Kidney epithelial cell (primary cell): ENCODE measurements at regions not wholly inside any gene's neighbourhood (a gene's known extent, or its start where the extent isn't known, plus 50 kb on each side); places are given as distances from the start of the nearest gene placed in this dataset.

ENCODE experiments used
- DNase-seq: peaks from one replicate; pipeline ENCODE4 v3.0.0-alpha.2; 2010; ENCODE audit warnings: low read depth
- H3K27me3 ChIP-seq: 2 replicates; pipeline ENCODE4 v1.6.0; 2011; ENCODE audit warnings: low read length; ENCODE audit not compliant: control insufficient read depth, insufficient read depth
- H3K36me3 ChIP-seq: 2 replicates; pipeline ENCODE4 v1.5.1; 2011; ENCODE audit warnings: low read length; ENCODE audit not compliant: control insufficient read depth, insufficient read depth
- H3K4me3 ChIP-seq: 2 replicates; pipeline ENCODE4 v1.5.1; 2011; ENCODE audit warnings: low read depth, mild to moderate bottlenecking, control low read depth, low read length
- CTCF ChIP-seq: IDR thresholded peaks from 2 replicates; pipeline ENCODE4 v1.5.1; 2011; ENCODE audit warnings: mild to moderate bottlenecking, moderate library complexity, low read length, control low read depth, inconsistent platforms; ENCODE audit not compliant: insufficient read depth, poor library complexity, severe bottlenecking

GRCh38 chr10:91006752-91007346, 86.0 kb upstream of the ANKRD1 start:
- TF ChIP-seq CTCF: no peak
- H3K27me3 ChIP-seq: no peaks in the 10 kb centered on the region
- H3K36me3 ChIP-seq: no peaks in the 10 kb centered on the region
- DNase-seq: no peak
- H3K4me3 ChIP-seq: no peak overlapping the region

GRCh38 chr10:91007655-91008054, 86.8 kb upstream of the ANKRD1 start:
- TF ChIP-seq CTCF: no peak
- no peak overlapping the region for H3K4me3 ChIP-seq
- no peak for DNase-seq
- H3K27me3 ChIP-seq: no peaks in the 10 kb centered on the region
- no peaks in the 10 kb centered on the region for H3K36me3 ChIP-seq

GRCh38 chr10:91009121-91009520, 88.2 kb upstream of the ANKRD1 start:
- Histone ChIP-seq H3K36me3 (no peaks in the 10 kb centered on the region), H3K27me3 (no peaks in the 10 kb centered on the region), H3K4me3 (no peak overlapping the region)
- no peak for DNase-seq
- no peak for TF ChIP-seq CTCF

- no peaks in the 10 kb centered on the region for H3K36me3 ChIP-seq
- DNase-seq: no peak
- no peak overlapping the region for H3K4me3 ChIP-seq
- H3K27me3 ChIP-seq: no peaks in the 10 kb centered on the region
- no peak for TF ChIP-seq CTCF
These were observed 90.1 kb upstream of the ANKRD1 start for GRCh38 chr10:91010952-91011351.

GRCh38 chr10:91012502-91012901, 91.6 kb upstream of the ANKRD1 start:
- DNase-seq: no peak
- no peak overlapping the region for H3K4me3 ChIP-seq
- TF ChIP-seq CTCF: no peak
- H3K27me3 ChIP-seq: no peaks in the 10 kb centered on the region
- H3K36me3 ChIP-seq: no peaks in the 10 kb centered on the region

- no peak for DNase-seq
- Histone ChIP-seq H3K36me3 (no peaks in the 10 kb centered on the region), H3K27me3 (no peaks in the 10 kb centered on the region), H3K4me3 (no peak overlapping the region)
- TF ChIP-seq CTCF: no peak
These were observed 93.1 kb upstream of the ANKRD1 start for GRCh38 chr10:91013985-91014384.
